ENCODE measurements at regions not wholly inside any gene's neighbourhood (a gene's known extent, or its start where the extent isn't known, plus 50 kb on each side); places are given as distances from the start of the nearest gene placed in this dataset.

GRCh38 chr19:13598098-13598497, 91.8 kb upstream of the CACNA1A start:
- no peaks in the 10 kb centered on the region for H3K27me3 ChIP-seq (ENCODE audit: control insufficient read depth in 2 of 2, insufficient read depth in 2 of 2, low read length in 2 of 2)
- DNase-seq (ENCODE audit: low read depth, low spot score), result no peak
- no peaks in the 10 kb centered on the region for H3K9me3 ChIP-seq (replicated peaks; ENCODE audit: control insufficient read depth, insufficient read depth, low read length)
- H3K36me3 ChIP-seq (ENCODE audit: control insufficient read depth in 2 of 2, extremely low read depth in 1 of 2, insufficient read depth in 2 of 2, low read length in 2 of 2), result no peaks in the 10 kb centered on the region
- H3K9me1 ChIP-seq (replicated peaks; ENCODE audit: control insufficient read depth, extremely low read depth, insufficient read depth, low read length), result no peaks in the 10 kb centered on the region
- FAIRE-seq, result no peak
- BruUV-seq (replicated peaks), result no TSS peak
- ChIA-PET CTCF (interaction anchor here (0.6 to 8.2 kb wide), 14 partner anchors 9 to 461 kb away, joined by 3 to 124 read pairs (median 3); no protein-coding TSS in a partner anchor), POLR2A (no interaction called here)
- TF ChIP-seq MYC (IDR thresholded peaks at IDR 0.05; ENCODE audit: low read depth, low read length) (no peak), POLR2AphosphoS5 (IDR thresholded peaks at IDR 0.05; ENCODE audit: insufficient read depth, low read depth, low read length) (no peak), EZH2 (IDR thresholded peaks at IDR 0.05; ENCODE audit: borderline replicate concordance, low read depth, low read length, severe bottlenecking) (no peak), GATA2 (IDR thresholded peaks at IDR 0.05; ENCODE audit: insufficient read depth, insufficient read length, low read depth, low read length) (no peak), FOS (IDR thresholded peaks at IDR 0.05; ENCODE audit: borderline replicate concordance, insufficient read depth, low read length) (no peak), POLR2A (IDR thresholded peaks at IDR 0.05; ENCODE audit: low read depth, low read length) (no peak)
- TF ChIP-seq, protein P1, sequence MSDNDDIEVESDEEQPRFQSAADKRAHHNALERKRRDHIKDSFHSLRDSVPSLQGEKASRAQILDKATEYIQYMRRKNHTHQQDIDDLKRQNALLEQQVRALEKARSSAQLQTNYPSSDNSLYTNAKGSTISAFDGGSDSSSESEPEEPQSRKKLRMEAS (IDR thresholded peaks at IDR 0.05; ENCODE audit: insufficient read depth, insufficient read length), result no peak
- TF ChIP-seq, protein P2, sequence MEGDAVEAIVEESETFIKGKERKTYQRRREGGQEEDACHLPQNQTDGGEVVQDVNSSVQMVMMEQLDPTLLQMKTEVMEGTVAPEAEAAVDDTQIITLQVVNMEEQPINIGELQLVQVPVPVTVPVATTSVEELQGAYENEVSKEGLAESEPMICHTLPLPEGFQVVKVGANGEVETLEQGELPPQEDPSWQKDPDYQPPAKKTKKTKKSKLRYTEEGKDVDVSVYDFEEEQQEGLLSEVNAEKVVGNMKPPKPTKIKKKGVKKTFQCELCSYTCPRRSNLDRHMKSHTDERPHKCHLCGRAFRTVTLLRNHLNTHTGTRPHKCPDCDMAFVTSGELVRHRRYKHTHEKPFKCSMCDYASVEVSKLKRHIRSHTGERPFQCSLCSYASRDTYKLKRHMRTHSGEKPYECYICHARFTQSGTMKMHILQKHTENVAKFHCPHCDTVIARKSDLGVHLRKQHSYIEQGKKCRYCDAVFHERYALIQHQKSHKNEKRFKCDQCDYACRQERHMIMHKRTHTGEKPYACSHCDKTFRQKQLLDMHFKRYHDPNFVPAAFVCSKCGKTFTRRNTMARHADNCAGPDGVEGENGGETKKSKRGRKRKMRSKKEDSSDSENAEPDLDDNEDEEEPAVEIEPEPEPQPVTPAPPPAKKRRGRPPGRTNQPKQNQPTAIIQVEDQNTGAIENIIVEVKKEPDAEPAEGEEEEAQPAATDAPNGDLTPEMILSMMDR (IDR thresholded peaks at IDR 0.05; ENCODE audit: extremely low read depth in 1 of 2, insufficient read depth in 1 of 2, low read depth in 1 of 2, low read length in 2 of 2), result no peak
- dilution Hi-C loops (cut with MboI; ENCODE audit: extremely low pct_ligation_motif_present, low sequenced_read_pairs) (no loop called here), intact Hi-C loops (cut with micrococcal nuclease) (loop anchor here (10.0 kb wide), 1 partner anchor 447 kb away; no protein-coding TSS in a partner anchor)
- H3K4me1 ChIP-seq (ENCODE audit: control insufficient read depth, extremely low read depth, insufficient read depth, low read length), result no peaks in the 10 kb centered on the region
- no peak overlapping the region for H2AFZ ChIP-seq (ENCODE audit: low read depth, low read length)
- no peak overlapping the region for H3K9ac ChIP-seq (replicated peaks; ENCODE audit: extremely low read depth, insufficient read depth, low read length)
- no peaks in the 10 kb centered on the region for H4K20me1 ChIP-seq (replicated peaks; ENCODE audit: control insufficient read depth, extremely low read depth, insufficient read depth, low read length)
- no peak overlapping the region for H3K27ac ChIP-seq (ENCODE audit: insufficient read depth, low read depth, low read length)
- H3K4me2 ChIP-seq (ENCODE audit: insufficient read depth, low read length), result no peak overlapping the region
- no peaks in the 10 kb centered on the region for H3K79me2 ChIP-seq (ENCODE audit: control insufficient read depth, insufficient read depth, low read length)
- no peak overlapping the region for H3K4me3 ChIP-seq (replicated peaks in 1 of 3; ENCODE audit: insufficient read depth in 1 of 3, low read depth in 1 of 3, low read length in 3 of 3)
